Activated T-helper 1 cell treated with anti-CD3 and anti-CD28 coated beads, Interleukin-12 subunit alpha, Interleukin-12 subunit beta, Interleukin-2, Interleukin-4 antibody, amounts not matched to agents 30 ng/mL and 10 ng/mL and 1 ng/mL, durations not matched to agents 14 hours and 24 hours and 36 hours (primary cell): ENCODE measurements at regions not wholly inside any gene's neighbourhood (a gene's known extent, or its start where the extent isn't known, plus 50 kb on each side); places are given as distances from the start of the nearest gene placed in this dataset.

Source experiments
- DNase-seq: peaks from one replicate; pipeline ENCODE4 v3.0.0; 2021; ENCODE audit warnings: low spot score
- H3K27ac Mint-ChIP-seq: one replicate; pipeline ENCODE4 v1.8.0; 2021; ENCODE audit warnings: mild to moderate bottlenecking, mixed read lengths
- H3K27me3 Mint-ChIP-seq: one replicate; pipeline ENCODE4 v1.8.0; 2022; ENCODE audit warnings: mild to moderate bottlenecking, moderate library complexity, mixed read lengths; ENCODE audit not compliant: insufficient read depth
- H3K36me3 Mint-ChIP-seq: one replicate; pipeline ENCODE4 v1.8.0; 2021; ENCODE audit warnings: low read depth, mixed read lengths
- H3K4me1 Mint-ChIP-seq: one replicate; pipeline ENCODE4 v1.8.0; 2021; ENCODE audit warnings: low read depth, mixed read lengths
- H3K4me3 Mint-ChIP-seq: one replicate; pipeline ENCODE4 v1.8.0; 2021; ENCODE audit warnings: mild to moderate bottlenecking, moderate library complexity, mixed read lengths
- H3K9me3 Mint-ChIP-seq: one replicate; pipeline ENCODE4 v1.8.0; 2021; ENCODE audit warnings: mixed read lengths
- intact Hi-C: fragments of 100-400 bp; cut with micrococcal nuclease; formaldehyde crosslinking; loops from one replicate; pipeline ENCODE4 v1.15.1; 2024

GRCh38 chr2:177038787-177039484 lies 173.7 kb upstream of the HNRNPA3 start:
- no peak for DNase-seq
- Mint-ChIP-seq H3K36me3 (no peaks in the 10 kb centered on the region), H3K4me1 (no peaks in the 10 kb centered on the region), H3K9me3 (no peaks in the 10 kb centered on the region), H3K4me3 (no peak overlapping the region), H3K27ac (no peak overlapping the region), H3K27me3 (peaks cover 5% of the 10 kb centered on the region)
- intact Hi-C loops = no loop called here

GRCh38 chr2:177042311-177042710 lies 170.3 kb upstream of the HNRNPA3 start:
- Mint-ChIP-seq H3K27ac (no peak overlapping the region), H3K36me3 (no peaks in the 10 kb centered on the region), H3K27me3 (peaks cover 7% of the 10 kb centered on the region), H3K9me3 (no peaks in the 10 kb centered on the region), H3K4me3 (no peak overlapping the region), H3K4me1 (no peaks in the 10 kb centered on the region)
- intact Hi-C loops = no loop called here
- DNase-seq = no peak

- Mint-ChIP-seq H3K36me3 (no peaks in the 10 kb centered on the region), H3K4me1 (no peaks in the 10 kb centered on the region), H3K27ac (no peak overlapping the region), H3K9me3 (no peaks in the 10 kb centered on the region), H3K4me3 (no peak overlapping the region), H3K27me3 (peaks cover 9% of the 10 kb centered on the region)
- no peak for DNase-seq
- intact Hi-C loops = no loop called here
Measured at GRCh38 chr2:177044671-177045070, 167.9 kb upstream of the HNRNPA3 start.

- no peak for DNase-seq
- Mint-ChIP-seq H3K4me1 (no peaks in the 10 kb centered on the region), H3K27me3 (peaks cover 15% of the 10 kb centered on the region), H3K36me3 (no peaks in the 10 kb centered on the region), H3K9me3 (no peaks in the 10 kb centered on the region), H3K27ac (no peak overlapping the region), H3K4me3 (no peak overlapping the region)
- intact Hi-C loops = no loop called here
Measured at GRCh38 chr2:177048981-177049380, 163.6 kb upstream of the HNRNPA3 start.

- intact Hi-C loops = no loop called here
- Mint-ChIP-seq H3K36me3 (no peaks in the 10 kb centered on the region), H3K4me3 (no peak overlapping the region), H3K9me3 (no peaks in the 10 kb centered on the region), H3K27ac (no peak overlapping the region), H3K4me1 (no peaks in the 10 kb centered on the region), H3K27me3 (peaks cover 12% of the 10 kb centered on the region)
- DNase-seq = no peak
Measured at GRCh38 chr2:177051278-177051677, 161.3 kb upstream of the HNRNPA3 start.

DNA sequence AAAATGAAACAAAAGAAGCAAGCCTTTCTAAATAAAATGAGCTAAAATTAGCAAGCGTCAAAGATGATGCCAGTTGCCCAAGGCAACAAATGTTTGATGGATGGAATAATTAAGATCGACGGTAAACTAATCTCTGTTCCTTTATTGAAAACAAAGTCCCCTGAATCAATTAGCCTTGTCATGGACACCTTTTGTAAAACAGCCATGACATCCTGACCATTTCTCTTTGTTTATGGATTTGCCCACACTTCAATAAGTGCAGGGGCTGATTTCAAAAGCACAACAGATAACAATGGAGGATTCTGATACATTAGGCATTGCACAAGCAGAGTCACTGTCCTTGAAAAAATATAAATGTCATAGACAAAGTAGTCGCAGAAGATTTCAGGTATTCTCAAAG lies 160.1 kb upstream of the HNRNPA3 start:
- Mint-ChIP-seq H3K27ac (no peak overlapping the region), H3K36me3 (no peaks in the 10 kb centered on the region), H3K9me3 (no peaks in the 10 kb centered on the region), H3K4me1 (no peaks in the 10 kb centered on the region), H3K4me3 (no peak overlapping the region), H3K27me3 (peaks cover 15% of the 10 kb centered on the region)
- DNase-seq = no peak
- intact Hi-C loops = no loop called here

DNA sequence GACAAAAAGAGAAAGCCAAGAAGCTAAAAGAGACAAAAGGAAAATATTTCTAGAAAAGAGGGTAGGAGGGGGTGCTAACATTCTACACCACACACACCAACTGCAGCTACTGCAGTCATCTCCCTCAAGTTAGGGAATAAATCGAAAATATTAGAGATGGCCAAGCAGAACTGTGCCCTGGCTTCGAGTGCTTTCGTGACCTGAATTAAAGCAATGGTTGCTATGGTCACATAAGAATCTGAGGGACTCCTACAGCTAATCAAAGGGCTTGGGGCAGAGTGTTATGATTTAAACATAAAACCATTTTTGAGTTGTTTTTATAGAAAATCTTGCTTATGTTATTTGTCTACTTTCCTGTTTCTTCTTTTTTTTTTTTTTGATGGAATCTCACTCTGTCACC lies 159.6 kb upstream of the HNRNPA3 start:
- Mint-ChIP-seq H3K9me3 (no peaks in the 10 kb centered on the region), H3K36me3 (no peaks in the 10 kb centered on the region), H3K4me1 (no peaks in the 10 kb centered on the region), H3K4me3 (no peak overlapping the region), H3K27ac (no peak overlapping the region), H3K27me3 (peaks cover 14% of the 10 kb centered on the region)
- no peak for DNase-seq
- intact Hi-C loops = no loop called here

DNA sequence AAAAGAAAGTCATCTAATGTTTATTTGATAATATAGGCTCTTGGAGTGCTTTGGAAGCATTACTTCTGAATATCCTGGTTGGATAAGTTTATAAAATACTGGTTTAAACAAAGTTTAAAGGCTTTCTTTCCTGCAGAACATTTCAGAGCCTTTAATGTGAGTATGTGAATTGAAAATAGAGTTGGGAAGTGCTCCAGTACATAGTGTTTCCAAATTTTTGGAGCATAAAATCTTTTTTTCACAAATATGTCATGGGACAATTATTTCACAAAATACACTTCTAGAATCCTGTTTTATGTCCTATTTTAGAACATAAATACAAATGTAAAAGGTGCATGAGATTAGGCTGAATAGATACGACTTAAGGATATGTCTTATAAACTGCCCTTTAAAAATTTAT lies 158.9 kb upstream of the HNRNPA3 start:
- Mint-ChIP-seq H3K36me3 (no peaks in the 10 kb centered on the region), H3K27ac (no peak overlapping the region), H3K9me3 (no peaks in the 10 kb centered on the region), H3K4me3 (no peak overlapping the region), H3K27me3 (peaks cover 14% of the 10 kb centered on the region), H3K4me1 (peaks cover 4% of the 10 kb centered on the region)
- intact Hi-C loops = no loop called here
- DNase-seq = no peak

DNA sequence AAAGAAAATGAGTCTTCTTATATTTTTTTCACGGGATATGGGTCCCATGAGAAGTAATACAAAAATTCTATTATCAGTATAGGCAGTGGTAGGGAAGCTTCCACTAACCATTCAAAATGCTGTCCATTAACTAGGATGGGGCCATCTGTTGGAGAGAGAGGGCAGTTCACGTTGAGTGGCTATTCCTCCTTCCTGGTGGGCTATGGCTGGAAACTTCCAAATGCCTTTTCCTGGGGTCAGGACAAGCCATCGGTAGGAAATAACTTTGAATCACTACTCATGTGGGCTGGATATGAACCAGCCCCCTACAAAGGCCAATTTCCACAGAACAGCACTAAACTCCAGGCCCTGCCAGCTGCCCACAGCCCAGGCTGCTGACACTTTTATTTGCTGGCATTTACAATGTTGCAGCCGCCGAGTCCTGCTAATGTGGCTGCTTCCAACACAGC lies 156.1 kb upstream of the HNRNPA3 start:
- H3K27ac Mint-ChIP-seq = no peak overlapping the region
- DNase-seq = no peak
- no peaks in the 10 kb centered on the region for H3K36me3 Mint-ChIP-seq
- no peaks in the 10 kb centered on the region for H3K9me3 Mint-ChIP-seq
- H3K4me3 Mint-ChIP-seq = no peak overlapping the region
- H3K27me3 Mint-ChIP-seq = peaks cover 12% of the 10 kb centered on the region
- intact Hi-C loops = no loop called here
- peaks cover 8% of the 10 kb centered on the region for H3K4me1 Mint-ChIP-seq

DNA sequence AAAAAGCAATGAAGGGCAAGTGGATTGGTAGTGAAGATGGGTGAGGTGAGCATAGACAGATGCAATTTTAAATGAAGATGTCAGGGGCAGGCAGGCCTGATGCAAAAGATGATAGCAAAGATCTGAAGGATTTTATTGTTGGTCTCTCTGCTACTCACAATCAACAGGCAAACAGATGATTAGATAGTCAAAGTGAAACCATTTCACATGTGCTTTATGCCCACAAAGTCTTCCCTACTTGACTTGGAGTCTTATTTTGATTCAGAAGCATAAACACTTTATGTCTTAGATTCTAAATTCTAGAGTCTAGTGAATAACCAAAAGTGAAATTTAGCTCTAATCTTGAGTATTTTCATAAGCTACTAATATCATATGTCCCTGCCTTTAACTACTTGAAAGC lies 153.8 kb upstream of the HNRNPA3 start:
- H3K4me1 Mint-ChIP-seq = peaks cover 8% of the 10 kb centered on the region
- intact Hi-C loops = no loop called here
- DNase-seq = no peak
- no peaks in the 10 kb centered on the region for H3K9me3 Mint-ChIP-seq
- H3K4me3 Mint-ChIP-seq = no peak overlapping the region
- H3K27me3 Mint-ChIP-seq = peaks cover 3% of the 10 kb centered on the region
- no peaks in the 10 kb centered on the region for H3K36me3 Mint-ChIP-seq
- no peak overlapping the region for H3K27ac Mint-ChIP-seq

DNA sequence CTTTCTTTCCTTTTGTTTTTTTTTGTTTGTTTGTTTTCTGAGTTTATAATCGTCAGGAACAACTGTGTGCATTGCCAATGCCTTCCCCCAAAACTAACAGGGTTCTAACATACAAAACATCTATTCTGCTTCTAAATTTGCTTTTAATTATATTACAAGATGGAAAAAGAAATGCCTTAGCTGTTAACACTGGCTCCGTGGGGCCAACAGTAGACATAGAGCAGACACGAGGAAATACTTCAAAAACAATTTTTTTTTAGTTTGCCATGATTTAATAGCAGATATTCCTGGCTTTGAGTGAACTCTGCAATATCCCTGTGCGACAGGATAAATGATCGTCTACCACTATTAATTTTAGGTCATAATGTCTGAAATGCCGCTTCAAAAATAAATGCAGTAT lies 153.3 kb upstream of the HNRNPA3 start:
- DNase-seq = no peak
- H3K27ac Mint-ChIP-seq = no peak overlapping the region
- intact Hi-C loops = no loop called here
- peaks cover 3% of the 10 kb centered on the region for H3K27me3 Mint-ChIP-seq
- H3K9me3 Mint-ChIP-seq = no peaks in the 10 kb centered on the region
- no peak overlapping the region for H3K4me3 Mint-ChIP-seq
- H3K4me1 Mint-ChIP-seq = peaks cover 8% of the 10 kb centered on the region
- H3K36me3 Mint-ChIP-seq = no peaks in the 10 kb centered on the region

- DNase-seq = no peak
- Mint-ChIP-seq H3K27ac (no peak overlapping the region), H3K4me1 (peaks cover 7% of the 10 kb centered on the region), H3K9me3 (no peaks in the 10 kb centered on the region), H3K27me3 (peaks cover 2% of the 10 kb centered on the region), H3K4me3 (no peak overlapping the region), H3K36me3 (no peaks in the 10 kb centered on the region)
- intact Hi-C loops = no loop called here
Measured at GRCh38 chr2:177063331-177063730, 149.3 kb upstream of the HNRNPA3 start.

DNA sequence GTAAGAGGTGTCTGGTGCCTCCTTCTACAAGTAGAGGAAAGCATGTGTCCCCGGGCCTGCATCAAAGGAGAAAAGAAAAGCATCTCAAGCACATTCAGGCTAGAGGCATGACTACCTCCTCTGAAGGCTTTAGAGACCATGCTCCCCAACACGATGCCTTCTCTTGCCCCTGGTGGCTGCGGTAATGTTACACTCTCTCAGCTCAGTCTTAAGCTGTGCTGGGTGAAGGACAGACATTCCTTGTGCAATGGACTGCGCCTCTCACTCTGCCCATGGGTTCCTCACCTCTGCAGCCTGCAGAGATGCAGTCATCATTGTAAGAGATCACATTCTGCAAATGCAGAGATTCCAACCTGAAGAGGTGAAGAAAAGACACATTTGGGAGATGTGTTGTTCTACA lies 148.2 kb upstream of the HNRNPA3 start:
- no peak for DNase-seq
- Mint-ChIP-seq H3K27ac (no peak overlapping the region), H3K36me3 (no peaks in the 10 kb centered on the region), H3K9me3 (no peaks in the 10 kb centered on the region), H3K4me1 (no peaks in the 10 kb centered on the region), H3K4me3 (no peak overlapping the region), H3K27me3 (peaks cover 2% of the 10 kb centered on the region)
- intact Hi-C loops = no loop called here

GRCh38 chr2:177068967-177069366 lies 143.6 kb upstream of the HNRNPA3 start:
- Mint-ChIP-seq H3K9me3 (no peaks in the 10 kb centered on the region), H3K27ac (no peak overlapping the region), H3K27me3 (peaks cover 13% of the 10 kb centered on the region), H3K36me3 (no peaks in the 10 kb centered on the region), H3K4me3 (no peak overlapping the region), H3K4me1 (no peaks in the 10 kb centered on the region)
- intact Hi-C loops = no loop called here
- DNase-seq = no peak
